H1 (cell line): ENCODE measurements at regions not wholly inside any gene's neighbourhood (a gene's known extent, or its start where the extent isn't known, plus 50 kb on each side); places are given as distances from the start of the nearest gene placed in this dataset.

Experiments used
- CTCF ChIA-PET: fragments of 300-600 bp; sonication (Branson Sonifier 250); formaldehyde crosslinking; loops from one replicate; lab custom pipeline; 2021; ENCODE audit not compliant: partially characterized antibody; lab: Charles Lee
- POLR2A ChIA-PET: fragments of 300-600 bp; sonication (Branson Sonifier 250); formaldehyde crosslinking; loops from one replicate; lab custom pipeline; 2021; ENCODE audit warnings: inconsistent platforms; ENCODE audit not compliant: partially characterized antibody; lab: Charles Lee
- DNase-seq, 2 experiments: peaks; one replicate each; pipeline versions ENCODE4 v3.0.0 to v3.0.0-alpha.2; 2010 to 2022; ENCODE audit warnings: low spot score in 2 of 2, low read depth in 1 of 2, mixed read lengths in 1 of 2
- FAIRE-seq: peaks from 2 replicates; lab custom pipeline; 2011; peaks lifted over from hg19 to GRCh38; lab: Jason Lieb, UNC
- H2AFZ ChIP-seq: 2 replicates; pipeline ENCODE4 v1.8.1; 2012; ENCODE audit warnings: low read length, inconsistent platforms
- H2AK5ac ChIP-seq: 2 replicates; pipeline ENCODE4 v1.6.1; 2013; ENCODE audit warnings: low read depth, low read length
- H2BK120ac ChIP-seq: replicated peaks from 2 replicates; pipeline ENCODE3; 2013; ENCODE audit warnings: low read depth, low read length, inconsistent platforms
- H2BK12ac ChIP-seq: 2 replicates; pipeline ENCODE4 v1.6.1; 2013; ENCODE audit warnings: low read depth, low read length
- H2BK15ac ChIP-seq: 2 replicates; pipeline ENCODE4 v1.6.1; 2013; ENCODE audit warnings: low read length
- H2BK20ac ChIP-seq: 2 replicates; pipeline ENCODE4 v1.6.1; 2013; ENCODE audit warnings: low read length
- H2BK5ac ChIP-seq: 2 replicates; pipeline ENCODE4 v1.6.1; 2013; ENCODE audit warnings: low read depth, low read length
- H3K14ac ChIP-seq: 2 replicates; pipeline ENCODE4 v1.6.1; 2013; ENCODE audit warnings: inconsistent platforms; ENCODE audit not compliant: insufficient read length
- H3K18ac ChIP-seq: 2 replicates; pipeline ENCODE4 v1.6.1; 2013; ENCODE audit warnings: low read length; ENCODE audit errors: extremely low read depth
- H3K23ac ChIP-seq: 2 replicates; pipeline ENCODE4 v1.6.1; 2013; ENCODE audit warnings: inconsistent platforms; ENCODE audit not compliant: insufficient read length
- H3K23me2 ChIP-seq: 2 replicates; pipeline ENCODE4 v1.6.1; 2013; ENCODE audit warnings: low read depth, low read length
- H3K27ac ChIP-seq: 2 replicates; pipeline ENCODE4 v1.6.1; 2011; ENCODE audit warnings: low read depth, low read length, inconsistent platforms
- H3K27me3 ChIP-seq, 4 experiments: replicated peaks in 1 of 4; 1 replicate in 1 of 4; 2 replicates in 3 of 4; pipeline versions ENCODE4 v1.6.1 to v1.8.1; 2011 to 2013; ENCODE audit warnings: low read length in 3 of 4, mild to moderate bottlenecking in 3 of 4, inconsistent platforms in 2 of 4, mixed read lengths in 2 of 4, moderate library complexity in 1 of 4; ENCODE audit not compliant: control insufficient read depth in 3 of 4, insufficient read depth in 3 of 4; ENCODE audit errors: extremely low read depth in 1 of 4
- H3K36me3 ChIP-seq, 4 experiments: 2 replicates each; pipeline versions ENCODE4 v1.6.1 to v1.8.1; 2011 to 2013; ENCODE audit warnings: mild to moderate bottlenecking in 4 of 4, low read length in 3 of 4, moderate library complexity in 2 of 4, control low read depth in 1 of 4, inconsistent platforms in 1 of 4; ENCODE audit not compliant: insufficient read depth in 4 of 4, control insufficient read depth in 2 of 4
- H3K4ac ChIP-seq: replicated peaks from 2 replicates; pipeline ENCODE3; 2013; ENCODE audit warnings: low read length, low read depth, mixed read lengths, inconsistent platforms; ENCODE audit not compliant: insufficient read length
- H3K4me1 ChIP-seq, 4 experiments: replicated peaks in 1 of 4; 1 replicate in 1 of 4; 2 replicates in 3 of 4; pipeline versions ENCODE4 v1.6.1 to v1.8.1; 2011 to 2013; ENCODE audit warnings: low read length in 3 of 4, inconsistent platforms in 2 of 4, mixed read lengths in 1 of 4; ENCODE audit not compliant: insufficient read depth in 4 of 4, control insufficient read depth in 3 of 4
- H3K4me2 ChIP-seq, 2 experiments: 2 replicates each; pipeline versions ENCODE4 v1.6.1 to v1.8.1; 2011 to 2013; ENCODE audit warnings: low read depth in 2 of 2, low read length in 2 of 2, control low read depth in 1 of 2, inconsistent platforms in 1 of 2, mild to moderate bottlenecking in 1 of 2; ENCODE audit not compliant: insufficient read depth in 1 of 2
- H3K4me3 ChIP-seq, 4 experiments: fragments of 200-600, 300-600 bp in 1 of 4; sonication (generic), shearing (Covaris generic), sonication (Bioruptor Twin) in 1 of 4; 2 replicates each; pipeline versions ENCODE4 v1.5.1 to v1.8.1; 2011 to 2016; ENCODE audit warnings: low read length in 4 of 4, low read depth in 3 of 4, control low read depth in 2 of 4, inconsistent platforms in 2 of 4, mild to moderate bottlenecking in 2 of 4, mixed read lengths in 1 of 4, moderate library complexity in 1 of 4; ENCODE audit not compliant: insufficient read depth in 2 of 4; ENCODE audit errors: extremely low read depth in 1 of 4
- H3K56ac ChIP-seq: replicated peaks from 2 replicates; pipeline ENCODE3; 2013; ENCODE audit warnings: low read depth, mild to moderate bottlenecking, mixed read lengths, low read length, inconsistent platforms; ENCODE audit not compliant: insufficient read length
- H3K79me1 ChIP-seq: 2 replicates; pipeline ENCODE4 v1.6.1; 2013; ENCODE audit warnings: low read depth, low read length, control low read depth
- H3K79me2 ChIP-seq, 2 experiments: 2 replicates each; pipeline versions ENCODE4 v1.6.1 to v1.8.1; 2012 to 2013; ENCODE audit warnings: low read length in 2 of 2, mild to moderate bottlenecking in 2 of 2, inconsistent platforms in 1 of 2; ENCODE audit not compliant: insufficient read depth in 2 of 2, control insufficient read depth in 1 of 2
- H3K9ac ChIP-seq, 4 experiments: replicated peaks in 1 of 4; 1 replicate in 1 of 4; 2 replicates in 3 of 4; pipeline versions ENCODE4 v1.6.1 to v1.8.1; 2011 to 2013; ENCODE audit warnings: low read depth in 3 of 4, low read length in 3 of 4, control low read depth in 2 of 4, mild to moderate bottlenecking in 2 of 4, moderate library complexity in 2 of 4, inconsistent platforms in 1 of 4; ENCODE audit errors: extremely low read depth in 1 of 4
- H3K9me3 ChIP-seq, 2 experiments: 2 replicates each; pipeline versions ENCODE4 v1.6.1 to v1.8.1; 2012 to 2013; ENCODE audit warnings: mild to moderate bottlenecking in 2 of 2, moderate library complexity in 2 of 2, control low read depth in 1 of 2, inconsistent platforms in 1 of 2, low read depth in 1 of 2, low read length in 1 of 2, mixed read lengths in 1 of 2; ENCODE audit not compliant: insufficient read depth in 2 of 2
- H4K20me1 ChIP-seq, 2 experiments: replicated peaks in 1 of 2; 2 replicates each; pipeline versions ENCODE3 to v1.8.1; 2011 to 2013; ENCODE audit warnings: inconsistent platforms in 2 of 2, low read length in 2 of 2, mild to moderate bottlenecking in 1 of 2; ENCODE audit not compliant: insufficient read depth in 2 of 2, control insufficient read depth in 1 of 2
- H4K5ac ChIP-seq: 2 replicates; pipeline ENCODE4 v1.6.1; 2013; ENCODE audit warnings: low read length, low read depth, mixed read lengths, inconsistent platforms; ENCODE audit not compliant: insufficient read length
- H4K8ac ChIP-seq: 2 replicates; pipeline ENCODE4 v1.8.0; 2013; ENCODE audit warnings: mild to moderate bottlenecking, moderate library complexity, low read length, inconsistent platforms; ENCODE audit not compliant: insufficient read depth; ENCODE audit errors: extremely low read depth
- H4K91ac ChIP-seq: replicated peaks from 2 replicates; pipeline ENCODE3; 2013; ENCODE audit warnings: low read length, mixed read lengths, inconsistent platforms; ENCODE audit not compliant: insufficient read length
- TCF12 ChIP-seq: IDR thresholded peaks from 2 replicates; pipeline ENCODE4 v1.6.1; 2011; ENCODE audit warnings: low read depth, mild to moderate bottlenecking, low read length
- WGBS, 2 experiments: shearing (Covaris generic) in 1 of 2; methylation state at CpG; one replicate each; pipeline versions ENCODE4 v1.1.6 to v1.1.7; 2013 to 2015; ENCODE audit warnings: low lambda C conversion rate in 2 of 2, mixed read lengths in 2 of 2, inconsistent platforms in 1 of 2, low coverage in 1 of 2, missing lambda C conversion rate in 1 of 2; ENCODE audit not compliant: insufficient replicate concordance in 2 of 2, insufficient coverage in 1 of 2, insufficient read length in 1 of 2; ENCODE audit errors: extremely low coverage in 1 of 2, missing lambda C conversion rate in 1 of 2; 5-methylcytosine and 5-hydroxymethylcytosine counted together

- Histone ChIP-seq H3K27me3 (no peaks in the 10 kb centered on the region), H2BK12ac (no peak overlapping the region), H3K56ac (no peak overlapping the region), H2AFZ (no peak overlapping the region), H3K9me3 (peaks cover 2 to 7% of the 10 kb centered on the region in 2 experiments; a peak in 2 of 4 replicates), H4K91ac (no peak overlapping the region), H3K4me3 (no peak overlapping the region), H3K27ac (no peak overlapping the region), H4K20me1 (no peaks in the 10 kb centered on the region), H3K14ac (no peak overlapping the region), H3K4me2 (no peak overlapping the region), H3K4me1 (no peaks in the 10 kb centered on the region), H2AK5ac (no peak overlapping the region), H3K18ac (no peak overlapping the region), H4K8ac (no peak overlapping the region), H2BK5ac (no peak overlapping the region), H3K79me2 (no peaks in the 10 kb centered on the region), H3K79me1 (no peaks in the 10 kb centered on the region), H2BK120ac (no peak overlapping the region), H2BK20ac (no peak overlapping the region), H3K23me2 (no peaks in the 10 kb centered on the region), H2BK15ac (no peak overlapping the region), H3K23ac (no peak overlapping the region), H4K5ac (no peak overlapping the region), H3K36me3 (no peaks in the 10 kb centered on the region), H3K4ac (no peak overlapping the region), H3K9ac (no peak overlapping the region)
- ChIA-PET POLR2A (no interaction called here), CTCF (interaction anchor here (0.7 kb wide), 1 partner anchor 56 kb away, joined by 4 read pairs; no protein-coding TSS in a partner anchor)
- DNase-seq (no peak), FAIRE-seq (no peak)
- 91% methylated on average over 5 of the region's 5 CpGs; no CpG with 5 or more reads in 1 of the 2 experiments for WGBS, 2 experiments
- no peak for TF ChIP-seq TCF12
Observed at GRCh38 chr2:129281791-129282530, 697.5 kb upstream of the RAB6C start.
